ENCODE measurements at regions not wholly inside any gene's neighbourhood (a gene's known extent, or its start where the extent isn't known, plus 50 kb on each side); places are given as distances from the start of the nearest gene placed in this dataset.
"Not testable (repeated sequence)": the region's sequence is repeated elsewhere in the genome, so short reads cannot be mapped to it uniquely, and the experiment has no call there.

GRCh38 chr9:38927970-38928369, 208.0 kb upstream of the FAM240B start:
- not testable (repeated sequence) for H3K36me3 ChIP-seq; H3K27me3 ChIP-seq; H2AFZ ChIP-seq (replicated peaks); H3K4me1 Mint-ChIP-seq; H3K79me2 ChIP-seq (ENCODE audit: low read depth); H3K27me3 Mint-ChIP-seq (ENCODE audit: insufficient read depth, low read depth); H3K4me3 ChIP-seq; H3K9me3 Mint-ChIP-seq; H3K4me3 Mint-ChIP-seq; H3K9ac ChIP-seq; H3K27ac ChIP-seq; DNase-seq (ENCODE audit: low spot score); H4K20me1 ChIP-seq (ENCODE audit: low read depth); H3K4me1 ChIP-seq; H3K36me3 Mint-ChIP-seq; H3K4me2 ChIP-seq; H3F3A ChIP-seq (ENCODE audit: low read depth); H3K27ac Mint-ChIP-seq; H3K9me3 ChIP-seq (ENCODE audit: low read depth)

- not testable (repeated sequence) for H3K9me3 ChIP-seq (ENCODE audit: low read depth); H3K4me3 ChIP-seq; H3K79me2 ChIP-seq (ENCODE audit: low read depth); H3K36me3 Mint-ChIP-seq; DNase-seq (ENCODE audit: low spot score); H3K27me3 ChIP-seq; H3K27ac ChIP-seq; H2AFZ ChIP-seq (replicated peaks); H3F3A ChIP-seq (ENCODE audit: low read depth); H3K36me3 ChIP-seq; H3K9ac ChIP-seq; H3K9me3 Mint-ChIP-seq; H3K4me1 Mint-ChIP-seq; H3K4me3 Mint-ChIP-seq; H3K27me3 Mint-ChIP-seq (ENCODE audit: insufficient read depth, low read depth); H3K27ac Mint-ChIP-seq; H4K20me1 ChIP-seq (ENCODE audit: low read depth); H3K4me1 ChIP-seq; H3K4me2 ChIP-seq
Observed at GRCh38 chr9:38926565-38926964, 206.6 kb upstream of the FAM240B start.

- not testable (repeated sequence) for H3K4me1 ChIP-seq; H3K27ac Mint-ChIP-seq; H3K9me3 ChIP-seq (ENCODE audit: low read depth); H3K27ac ChIP-seq; H3K4me1 Mint-ChIP-seq; H3K9ac ChIP-seq; H3K79me2 ChIP-seq (ENCODE audit: low read depth); H3K36me3 Mint-ChIP-seq; H3F3A ChIP-seq (ENCODE audit: low read depth); DNase-seq (ENCODE audit: low spot score); H3K9me3 Mint-ChIP-seq; H3K4me3 ChIP-seq; H4K20me1 ChIP-seq (ENCODE audit: low read depth); H3K4me2 ChIP-seq; H2AFZ ChIP-seq (replicated peaks); H3K36me3 ChIP-seq; H3K27me3 ChIP-seq; H3K27me3 Mint-ChIP-seq (ENCODE audit: insufficient read depth, low read depth); H3K4me3 Mint-ChIP-seq
Observed at GRCh38 chr9:38921253-38921652, 201.3 kb upstream of the FAM240B start.

- H3K27ac Mint-ChIP-seq; H2AFZ ChIP-seq (replicated peaks); H3K9me3 Mint-ChIP-seq; H3K27me3 ChIP-seq; H3K27me3 Mint-ChIP-seq (ENCODE audit: insufficient read depth, low read depth); H3K4me1 ChIP-seq; H3K4me3 ChIP-seq; H4K20me1 ChIP-seq (ENCODE audit: low read depth); H3K4me3 Mint-ChIP-seq; H3K79me2 ChIP-seq (ENCODE audit: low read depth); H3K4me2 ChIP-seq; H3K9ac ChIP-seq; H3K9me3 ChIP-seq (ENCODE audit: low read depth); H3K36me3 ChIP-seq; H3K36me3 Mint-ChIP-seq; H3F3A ChIP-seq (ENCODE audit: low read depth); H3K27ac ChIP-seq; H3K4me1 Mint-ChIP-seq: not testable (repeated sequence)
- DNase-seq (ENCODE audit: low spot score), result peak; percentile 19
Observed at GRCh38 chr9:38910629-38911028, 190.7 kb upstream of the FAM240B start.

- not testable (repeated sequence) for H3K27ac Mint-ChIP-seq; H3K9me3 Mint-ChIP-seq; H4K20me1 ChIP-seq (ENCODE audit: low read depth); H2AFZ ChIP-seq (replicated peaks); H3K79me2 ChIP-seq (ENCODE audit: low read depth); H3K9me3 ChIP-seq (ENCODE audit: low read depth); H3F3A ChIP-seq (ENCODE audit: low read depth); H3K36me3 Mint-ChIP-seq; H3K4me3 ChIP-seq; DNase-seq (ENCODE audit: low spot score); H3K36me3 ChIP-seq; H3K27ac ChIP-seq; H3K27me3 ChIP-seq; H3K4me1 ChIP-seq; H3K4me3 Mint-ChIP-seq; H3K27me3 Mint-ChIP-seq (ENCODE audit: insufficient read depth, low read depth); H3K4me2 ChIP-seq; H3K4me1 Mint-ChIP-seq; H3K9ac ChIP-seq
Observed at GRCh38 chr9:38904719-38905118, 184.8 kb upstream of the FAM240B start.

GRCh38 chr9:38901534-38902177, 181.7 kb upstream of the FAM240B start:
- not testable (repeated sequence) for H3K9ac ChIP-seq; H4K20me1 ChIP-seq (ENCODE audit: low read depth)

GRCh38 chr9:38896404-38896803, 176.5 kb upstream of the FAM240B start:
- H3K4me3 Mint-ChIP-seq; H2AFZ ChIP-seq (replicated peaks); DNase-seq (ENCODE audit: low spot score); H4K20me1 ChIP-seq (ENCODE audit: low read depth); H3K79me2 ChIP-seq (ENCODE audit: low read depth); H3K27ac ChIP-seq; H3K36me3 Mint-ChIP-seq; H3K9me3 ChIP-seq (ENCODE audit: low read depth); H3K4me2 ChIP-seq; H3K4me3 ChIP-seq; H3K27ac Mint-ChIP-seq; H3K4me1 Mint-ChIP-seq; H3K27me3 Mint-ChIP-seq (ENCODE audit: insufficient read depth, low read depth); H3K9ac ChIP-seq; H3K36me3 ChIP-seq; H3F3A ChIP-seq (ENCODE audit: low read depth); H3K9me3 Mint-ChIP-seq; H3K4me1 ChIP-seq; H3K27me3 ChIP-seq: not testable (repeated sequence)

More at GRCh38 chr9:38901534-38902177, 181.7 kb upstream of the FAM240B start:
- H3K9me3 ChIP-seq (ENCODE audit: low read depth); H3K4me1 ChIP-seq; DNase-seq (ENCODE audit: low spot score); H3K9me3 Mint-ChIP-seq; H3K27ac Mint-ChIP-seq; H3K79me2 ChIP-seq (ENCODE audit: low read depth); H3K4me3 ChIP-seq; H3K4me1 Mint-ChIP-seq; H3K27me3 ChIP-seq; H3K27me3 Mint-ChIP-seq (ENCODE audit: insufficient read depth, low read depth); H3K36me3 Mint-ChIP-seq; H3F3A ChIP-seq (ENCODE audit: low read depth); H3K4me3 Mint-ChIP-seq; H3K36me3 ChIP-seq; H2AFZ ChIP-seq (replicated peaks); H3K4me2 ChIP-seq; H3K27ac ChIP-seq: not testable (repeated sequence)

- H2AFZ ChIP-seq (replicated peaks); H3K27me3 ChIP-seq; H3K4me3 ChIP-seq; H3K9ac ChIP-seq; H3K4me1 Mint-ChIP-seq; H3K36me3 ChIP-seq; H3F3A ChIP-seq (ENCODE audit: low read depth); H4K20me1 ChIP-seq (ENCODE audit: low read depth); H3K4me2 ChIP-seq; H3K9me3 Mint-ChIP-seq; H3K79me2 ChIP-seq (ENCODE audit: low read depth); H3K4me3 Mint-ChIP-seq; H3K27me3 Mint-ChIP-seq (ENCODE audit: insufficient read depth, low read depth); H3K27ac ChIP-seq; H3K4me1 ChIP-seq; H3K27ac Mint-ChIP-seq; H3K9me3 ChIP-seq (ENCODE audit: low read depth); DNase-seq (ENCODE audit: low spot score); H3K36me3 Mint-ChIP-seq: not testable (repeated sequence)
Observed at GRCh38 chr9:38895227-38895626, 175.3 kb upstream of the FAM240B start.

All from neural progenitor cell (in vitro differentiated cells).